ENCODE measurements at regions not wholly inside any gene's neighbourhood (a gene's known extent, or its start where the extent isn't known, plus 50 kb on each side); places are given as distances from the start of the nearest gene placed in this dataset.

DNA sequence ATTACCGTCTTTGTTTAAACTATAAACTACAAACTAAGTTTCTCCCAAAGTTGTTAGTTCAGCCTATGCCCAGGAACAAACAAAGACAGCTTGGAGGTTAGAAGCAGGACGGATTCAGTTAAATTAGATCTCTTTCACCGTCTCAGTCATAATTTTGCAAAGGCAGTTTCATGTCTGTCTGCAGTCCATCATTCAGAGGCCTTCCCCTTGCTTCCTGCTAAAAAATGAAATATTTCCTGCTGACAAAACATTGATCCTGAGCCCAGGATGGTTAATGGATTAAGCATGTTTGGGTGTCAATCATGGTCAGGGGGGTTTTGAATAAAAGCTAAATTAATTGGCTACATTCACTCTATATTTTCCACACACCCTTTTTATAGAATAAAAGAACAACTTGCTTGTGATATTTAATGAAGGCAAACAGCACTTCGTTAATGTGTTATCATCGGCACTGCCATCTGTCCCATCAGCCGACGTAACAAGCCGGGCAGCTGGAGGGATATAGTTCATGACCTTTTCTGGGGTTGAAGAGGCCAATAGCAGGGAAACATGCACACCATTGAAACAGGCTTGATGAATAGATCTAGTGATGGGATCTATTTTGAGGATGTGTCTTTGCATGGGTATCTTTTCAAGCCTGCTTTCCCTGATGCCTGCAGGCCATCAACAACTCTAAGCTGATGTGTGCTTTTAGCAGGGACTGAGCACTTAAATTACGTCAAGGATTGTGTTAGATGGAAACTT lies 521.3 kb upstream of the TMEM132C start:
- TF ChIP-seq GATA2 (IDR thresholded peaks at IDR 0.05; ENCODE audit: low read depth, low read length) (no peak), GATA3 (IDR thresholded peaks at IDR 0.05; ENCODE audit: low read depth, low read length) (no peak)

All from SH-SY5Y (cell line).